BE2C (cell line): ENCODE measurements at regions not wholly inside any gene's neighbourhood (a gene's known extent, or its start where the extent isn't known, plus 50 kb on each side); places are given as distances from the start of the nearest gene placed in this dataset.

Source experiments
- DNase-seq: peaks from one replicate; pipeline ENCODE4 v3.0.0-alpha.2; 2020
- H3K27me3 ChIP-seq: fragments of 250-450 bp; sonication (Bioruptor Pico); 2 replicates; pipeline ENCODE4 v1.5.1; 2020; ENCODE audit warnings: mild to moderate bottlenecking
- H3K36me3 ChIP-seq: fragments of 250-450 bp; sonication (Bioruptor Pico); 2 replicates; pipeline ENCODE4 v1.5.1; 2020; ENCODE audit warnings: mild to moderate bottlenecking
- H3K4me1 ChIP-seq: fragments of 250-450 bp; sonication (Bioruptor Pico); 2 replicates; pipeline ENCODE4 v1.5.1; 2020
- H3K4me3 ChIP-seq: 2 replicates; pipeline ENCODE4 v1.5.1; 2011; ENCODE audit warnings: low read depth, low read length
- H3K9me3 ChIP-seq: fragments of 250-450 bp; sonication (Bioruptor Pico); 2 replicates; pipeline ENCODE4 v1.5.1; 2020
- TF ChIP-seq, protein P1 (sequence below): IDR thresholded peaks from 2 replicates; pipeline ENCODE4 v1.5.1; 2012; ENCODE audit warnings: mild to moderate bottlenecking, low read depth, low read length

- no peak for DNase-seq
- TF ChIP-seq, protein P1, sequence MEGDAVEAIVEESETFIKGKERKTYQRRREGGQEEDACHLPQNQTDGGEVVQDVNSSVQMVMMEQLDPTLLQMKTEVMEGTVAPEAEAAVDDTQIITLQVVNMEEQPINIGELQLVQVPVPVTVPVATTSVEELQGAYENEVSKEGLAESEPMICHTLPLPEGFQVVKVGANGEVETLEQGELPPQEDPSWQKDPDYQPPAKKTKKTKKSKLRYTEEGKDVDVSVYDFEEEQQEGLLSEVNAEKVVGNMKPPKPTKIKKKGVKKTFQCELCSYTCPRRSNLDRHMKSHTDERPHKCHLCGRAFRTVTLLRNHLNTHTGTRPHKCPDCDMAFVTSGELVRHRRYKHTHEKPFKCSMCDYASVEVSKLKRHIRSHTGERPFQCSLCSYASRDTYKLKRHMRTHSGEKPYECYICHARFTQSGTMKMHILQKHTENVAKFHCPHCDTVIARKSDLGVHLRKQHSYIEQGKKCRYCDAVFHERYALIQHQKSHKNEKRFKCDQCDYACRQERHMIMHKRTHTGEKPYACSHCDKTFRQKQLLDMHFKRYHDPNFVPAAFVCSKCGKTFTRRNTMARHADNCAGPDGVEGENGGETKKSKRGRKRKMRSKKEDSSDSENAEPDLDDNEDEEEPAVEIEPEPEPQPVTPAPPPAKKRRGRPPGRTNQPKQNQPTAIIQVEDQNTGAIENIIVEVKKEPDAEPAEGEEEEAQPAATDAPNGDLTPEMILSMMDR = peak; percentile 72
- no peaks in the 10 kb centered on the region for H3K36me3 ChIP-seq
- no peaks in the 10 kb centered on the region for H3K9me3 ChIP-seq
- H3K4me1 ChIP-seq = peaks cover 4% of the 10 kb centered on the region
- no peaks in the 10 kb centered on the region for H3K27me3 ChIP-seq
- H3K4me3 ChIP-seq = no peak overlapping the region
Observed at GRCh38 chr3:76753599-76753998, 286.3 kb upstream of the ROBO2 start.

DNA sequence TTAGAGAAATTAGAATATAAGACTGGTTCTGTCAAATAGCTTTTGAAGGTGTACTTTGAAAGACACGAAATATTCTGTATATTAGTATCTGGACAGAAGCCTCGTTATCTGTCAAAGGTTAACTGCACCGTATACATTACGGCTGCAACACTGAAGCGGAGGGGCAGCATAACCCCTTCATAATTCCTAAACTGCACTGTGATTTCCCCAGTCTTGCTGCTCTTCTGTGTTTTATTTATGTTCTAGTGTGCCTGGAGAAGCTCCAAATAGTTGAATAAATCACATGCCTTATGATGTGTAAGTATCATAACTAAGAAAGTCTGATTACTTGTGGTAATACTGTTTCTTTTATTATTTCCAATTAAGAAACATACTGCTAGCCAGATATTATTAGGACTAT lies 285.7 kb upstream of the ROBO2 start:
- Histone ChIP-seq H3K9me3 (no peaks in the 10 kb centered on the region), H3K4me3 (no peak overlapping the region), H3K4me1 (peaks cover 4% of the 10 kb centered on the region), H3K27me3 (no peaks in the 10 kb centered on the region), H3K36me3 (no peaks in the 10 kb centered on the region)
- no peak for DNase-seq
- TF ChIP-seq, protein P1 = no peak

DNA sequence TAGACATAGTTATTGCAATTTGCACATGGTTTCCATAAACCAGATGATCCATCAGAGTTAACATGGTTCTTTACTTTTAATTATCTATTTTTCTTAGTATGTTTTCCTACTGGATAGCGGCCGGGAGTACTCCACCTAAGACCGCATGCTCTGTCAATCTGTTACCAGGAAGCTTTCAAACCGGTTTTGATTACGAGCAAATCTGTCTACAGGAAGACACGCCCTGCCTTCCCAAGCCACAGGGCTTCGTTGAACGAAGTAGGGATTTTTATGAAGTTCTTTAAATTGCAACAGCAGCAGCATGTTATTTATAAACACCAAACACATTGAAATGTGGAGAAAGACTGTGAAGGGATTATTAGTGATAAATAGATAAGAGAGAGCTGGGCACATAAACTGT lies 283.3 kb upstream of the ROBO2 start:
- TF ChIP-seq, protein P1 = no peak

GRCh38 chr3:76760336-76760735 lies 279.6 kb upstream of the ROBO2 start:
- no peaks in the 10 kb centered on the region for H3K36me3 ChIP-seq
- H3K9me3 ChIP-seq = no peaks in the 10 kb centered on the region
- H3K4me3 ChIP-seq = no peak overlapping the region
- no peaks in the 10 kb centered on the region for H3K27me3 ChIP-seq
- TF ChIP-seq, protein P1 = no peak
- no peak for DNase-seq
- no peaks in the 10 kb centered on the region; the same call in 1 of the 2 replicates for H3K4me1 ChIP-seq

More for the DNA sequence above, 283.3 kb upstream of the ROBO2 start:
- Histone ChIP-seq H3K27me3 (no peaks in the 10 kb centered on the region), H3K4me3 (no peak overlapping the region), H3K4me1 (peaks cover 4% of the 10 kb centered on the region), H3K9me3 (no peaks in the 10 kb centered on the region), H3K36me3 (no peaks in the 10 kb centered on the region)
- no peak for DNase-seq

GRCh38 chr3:76765511-76765910 lies 274.4 kb upstream of the ROBO2 start:
- no peak overlapping the region for H3K4me3 ChIP-seq
- H3K36me3 ChIP-seq = no peaks in the 10 kb centered on the region
- H3K4me1 ChIP-seq = no peaks in the 10 kb centered on the region; the same call in none of the 2 replicates
- DNase-seq = no peak
- no peaks in the 10 kb centered on the region for H3K27me3 ChIP-seq
- TF ChIP-seq, protein P1 = no peak
- H3K9me3 ChIP-seq = no peaks in the 10 kb centered on the region

- TF ChIP-seq, protein P1 = no peak
Observed at GRCh38 chr3:76768912-76769311, 271.0 kb upstream of the ROBO2 start.

More at GRCh38 chr3:76768912-76769311, 271.0 kb upstream of the ROBO2 start:
- no peaks in the 10 kb centered on the region for H3K36me3 ChIP-seq
- no peak for DNase-seq
- no peaks in the 10 kb centered on the region for H3K27me3 ChIP-seq
- H3K4me3 ChIP-seq = no peak overlapping the region
- H3K4me1 ChIP-seq = no peaks in the 10 kb centered on the region; the same call in none of the 2 replicates
- H3K9me3 ChIP-seq = no peaks in the 10 kb centered on the region
